ENCODE measurements at regions not wholly inside any gene's neighbourhood (a gene's known extent, or its start where the extent isn't known, plus 50 kb on each side); places are given as distances from the start of the nearest gene placed in this dataset.

DNA sequence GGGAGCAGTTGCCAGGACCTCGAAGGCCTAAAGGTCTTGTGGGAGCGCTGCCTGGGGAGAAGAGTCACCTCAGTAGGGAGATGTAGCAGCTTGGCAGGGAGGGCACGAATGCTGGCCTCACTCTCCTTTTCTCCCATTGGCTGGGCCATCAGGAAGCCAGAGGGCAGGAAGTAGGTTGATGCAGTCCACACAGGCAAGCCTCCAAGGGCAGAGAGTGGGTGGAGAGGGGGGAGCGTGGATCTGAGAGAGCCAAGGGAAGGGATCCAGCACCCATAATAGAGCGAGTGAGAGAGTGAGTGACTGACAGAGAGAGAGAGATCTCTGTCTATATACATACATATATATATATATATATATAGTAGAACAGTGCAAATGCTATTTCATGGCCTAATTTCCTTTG, 215.3 kb upstream of the LRFN2 start:
- DNase-seq (ENCODE audit: low spot score), result no peak
- H3K4me3 ChIP-seq, result no peak overlapping the region
- TF ChIP-seq, protein P1, sequence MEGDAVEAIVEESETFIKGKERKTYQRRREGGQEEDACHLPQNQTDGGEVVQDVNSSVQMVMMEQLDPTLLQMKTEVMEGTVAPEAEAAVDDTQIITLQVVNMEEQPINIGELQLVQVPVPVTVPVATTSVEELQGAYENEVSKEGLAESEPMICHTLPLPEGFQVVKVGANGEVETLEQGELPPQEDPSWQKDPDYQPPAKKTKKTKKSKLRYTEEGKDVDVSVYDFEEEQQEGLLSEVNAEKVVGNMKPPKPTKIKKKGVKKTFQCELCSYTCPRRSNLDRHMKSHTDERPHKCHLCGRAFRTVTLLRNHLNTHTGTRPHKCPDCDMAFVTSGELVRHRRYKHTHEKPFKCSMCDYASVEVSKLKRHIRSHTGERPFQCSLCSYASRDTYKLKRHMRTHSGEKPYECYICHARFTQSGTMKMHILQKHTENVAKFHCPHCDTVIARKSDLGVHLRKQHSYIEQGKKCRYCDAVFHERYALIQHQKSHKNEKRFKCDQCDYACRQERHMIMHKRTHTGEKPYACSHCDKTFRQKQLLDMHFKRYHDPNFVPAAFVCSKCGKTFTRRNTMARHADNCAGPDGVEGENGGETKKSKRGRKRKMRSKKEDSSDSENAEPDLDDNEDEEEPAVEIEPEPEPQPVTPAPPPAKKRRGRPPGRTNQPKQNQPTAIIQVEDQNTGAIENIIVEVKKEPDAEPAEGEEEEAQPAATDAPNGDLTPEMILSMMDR (IDR thresholded peaks at IDR 0.05), result no peak
- no peak overlapping the region for H3K27ac ChIP-seq

DNA sequence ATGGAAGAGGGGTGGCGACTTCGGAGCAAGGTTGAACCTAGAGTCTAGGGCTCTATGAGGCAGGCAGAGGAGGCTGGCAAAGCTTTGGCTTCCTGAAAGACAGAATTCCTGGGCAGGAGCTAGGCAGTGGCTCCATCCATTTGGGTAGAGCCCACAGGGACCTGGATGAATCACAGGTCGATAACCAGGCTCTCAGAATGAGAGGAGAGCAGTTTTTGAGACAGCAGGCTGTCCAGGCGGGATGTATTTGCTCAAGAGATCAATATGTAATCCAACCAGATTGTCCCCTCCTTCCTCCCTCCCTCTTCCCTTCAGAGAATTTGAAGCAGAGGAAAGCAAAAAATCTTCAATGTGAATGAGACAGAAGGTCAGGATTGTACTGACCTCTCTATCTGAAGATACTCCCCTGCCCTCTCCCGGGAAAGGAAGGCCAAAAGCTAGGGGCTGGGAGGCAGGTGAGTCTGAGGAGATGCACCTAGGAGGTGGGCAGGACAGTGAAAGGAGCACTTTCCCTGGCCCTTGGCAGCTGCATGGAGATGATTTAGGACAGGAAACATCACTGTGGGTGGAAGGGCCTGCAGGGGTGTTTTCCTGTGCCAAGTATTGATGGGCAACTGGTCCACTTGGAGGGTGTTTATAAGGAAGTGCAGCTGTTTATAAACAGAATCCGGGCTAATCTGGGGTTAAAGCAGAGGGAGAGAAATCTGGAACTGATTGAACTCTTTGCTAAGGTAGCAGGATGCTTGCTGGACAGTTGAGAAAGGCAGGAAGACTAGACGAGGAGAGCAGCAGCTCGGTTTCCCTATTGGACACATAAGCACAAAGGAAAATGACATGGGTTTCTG, 212.4 kb upstream of the LRFN2 start:
- no peak for DNase-seq (ENCODE audit: low spot score)
- H3K27ac ChIP-seq, result no peak overlapping the region
- H3K4me3 ChIP-seq, result no peak overlapping the region
- TF ChIP-seq, protein P1 (IDR thresholded peaks at IDR 0.05), result no peak

- Histone ChIP-seq H3K27ac (no peak overlapping the region), H3K4me3 (no peak overlapping the region)
- no peak for DNase-seq (ENCODE audit: low spot score)
- TF ChIP-seq, protein P1 (IDR thresholded peaks at IDR 0.05), result no peak
Measured at GRCh38 chr6:40798069-40798770, 211.1 kb upstream of the LRFN2 start.

DNA sequence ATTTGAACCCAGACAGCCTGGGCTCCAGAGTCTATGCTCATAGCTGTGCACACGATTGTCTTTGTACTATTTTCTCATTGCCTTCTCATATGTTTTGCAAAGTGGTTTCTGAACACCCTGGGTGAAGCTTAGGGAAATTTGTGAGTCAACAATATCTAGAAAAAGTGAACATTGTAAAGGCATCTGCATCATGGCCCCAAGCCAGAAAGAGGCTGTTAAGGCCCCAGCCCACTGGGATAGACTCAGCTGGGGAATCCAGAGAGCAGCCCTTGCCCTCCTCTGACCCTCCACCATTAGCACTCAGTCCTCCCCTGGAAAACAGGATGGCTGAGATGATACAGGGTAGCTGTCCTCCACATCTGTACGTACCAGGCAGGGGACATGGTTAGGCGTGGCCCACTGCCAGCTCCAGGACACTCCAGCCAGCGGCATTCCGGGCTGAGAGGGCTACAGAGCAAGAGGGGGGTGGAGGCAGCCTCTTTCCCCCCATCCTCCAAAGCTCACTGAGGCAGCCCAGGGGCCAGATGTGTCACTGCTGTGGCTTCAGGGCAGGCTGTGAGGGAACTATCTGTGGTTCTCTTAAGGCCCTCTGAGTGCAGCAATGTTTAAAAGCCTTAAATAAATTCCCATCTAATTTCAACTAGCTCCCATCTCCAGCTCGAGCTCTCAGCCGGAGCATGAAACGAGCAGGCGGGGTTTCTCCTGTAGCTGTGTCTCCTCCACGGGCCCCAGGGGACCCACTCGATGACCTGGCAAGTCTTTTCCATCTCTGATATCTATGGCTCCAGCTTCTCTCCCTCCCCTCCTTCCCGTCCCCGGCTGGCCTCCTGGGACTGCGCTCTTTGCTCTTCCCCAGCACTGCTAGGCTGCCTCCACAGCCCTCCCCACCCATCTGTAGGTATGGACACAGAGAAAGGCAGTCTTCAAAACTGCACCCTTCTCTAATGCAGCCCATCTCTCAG, 209.4 kb upstream of the LRFN2 start:
- Histone ChIP-seq H3K4me3 (no peak overlapping the region), H3K27ac (no peak overlapping the region)
- TF ChIP-seq, protein P1 (IDR thresholded peaks at IDR 0.05), result no peak
- no peak for DNase-seq (ENCODE audit: low spot score)

DNA sequence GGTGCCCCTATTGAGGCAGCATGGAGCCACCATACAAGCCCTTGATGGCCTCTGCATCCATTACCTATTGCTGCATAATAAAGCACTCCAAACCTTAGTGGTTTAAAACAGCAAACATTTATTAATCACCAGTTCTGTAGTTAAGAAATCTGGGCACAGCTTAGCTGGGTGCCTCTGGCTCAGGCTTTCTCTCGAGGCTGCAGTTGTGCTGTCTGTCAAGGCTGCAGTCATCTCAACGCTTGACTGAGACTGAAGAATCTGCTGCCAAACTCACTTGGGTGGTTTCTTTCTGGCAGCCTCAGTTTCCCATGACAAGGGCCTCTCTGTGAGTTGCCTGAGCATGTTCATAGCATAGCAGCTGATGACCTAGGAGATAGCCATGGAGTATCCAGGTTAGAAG, 207.4 kb upstream of the LRFN2 start:
- no peak for DNase-seq (ENCODE audit: low spot score)
- no peak overlapping the region for H3K27ac ChIP-seq
- no peak overlapping the region for H3K4me3 ChIP-seq
- TF ChIP-seq, protein P1 (IDR thresholded peaks at IDR 0.05), result no peak

GRCh38 chr6:40792183-40792582, 205.0 kb upstream of the LRFN2 start:
- no peak overlapping the region for H3K4me3 ChIP-seq
- DNase-seq (ENCODE audit: low spot score), result no peak
- H3K27ac ChIP-seq, result no peak overlapping the region
- TF ChIP-seq, protein P1 (IDR thresholded peaks at IDR 0.05), result no peak

All from coronary artery (tissue), 2 donors.